SK-N-SH treated with all-trans-retinoic acid at 6 μM for 48 hours (cell line): ENCODE measurements at regions not wholly inside any gene's neighbourhood (a gene's known extent, or its start where the extent isn't known, plus 50 kb on each side); places are given as distances from the start of the nearest gene placed in this dataset.

Experiments
- BACH2 ChIP-seq: fragments of 250-450 bp; sonication (Bioruptor Pico); IDR thresholded peaks from 2 replicates; pipeline ENCODE4 v1.9.0; 2021; ENCODE audit warnings: mild to moderate bottlenecking, borderline replicate concordance
- ESRRG ChIP-seq: fragments of 250-450 bp; sonication (Bioruptor Pico); IDR thresholded peaks from 2 replicates; pipeline ENCODE4 v1.6.1; 2021; ENCODE audit warnings: mild to moderate bottlenecking
- ISL1 ChIP-seq: fragments of 250-450 bp; sonication (Bioruptor Pico); IDR thresholded peaks from 2 replicates; pipeline ENCODE4 v2.1.2; 2022; ENCODE audit warnings: mild to moderate bottlenecking, moderate library complexity
- PPARA ChIP-seq: fragments of 250-450 bp; sonication (Bioruptor Pico); IDR thresholded peaks from 2 replicates; pipeline ENCODE4 v1.5.0; 2020; ENCODE audit warnings: mild to moderate bottlenecking, borderline replicate concordance
- RARB ChIP-seq: fragments of 250-450 bp; sonication (Bioruptor Pico); IDR thresholded peaks from 2 replicates; pipeline ENCODE4 v1.8.0; 2021; ENCODE audit warnings: mild to moderate bottlenecking, moderate library complexity
- TOX ChIP-seq: fragments of 250-450 bp; sonication (Bioruptor Pico); IDR thresholded peaks from 2 replicates; pipeline ENCODE4 v1.8.0; 2021; ENCODE audit warnings: mild to moderate bottlenecking, moderate library complexity, borderline replicate concordance
- ZFP30 ChIP-seq: fragments of 450-650 bp; formaldehyde crosslinking; IDR thresholded peaks from 2 replicates; pipeline ENCODE4 v1.5.0; 2022; ENCODE audit warnings: mild to moderate bottlenecking, moderate library complexity
- ZNF70 ChIP-seq: fragments of 450-650 bp; formaldehyde crosslinking; IDR thresholded peaks from 2 replicates; pipeline ENCODE4 v1.5.0; 2020; ENCODE audit warnings: mild to moderate bottlenecking, moderate library complexity
- TF ChIP-seq, protein P1 (sequence below): fragments of 250-450 bp; sonication (Bioruptor Pico); IDR thresholded peaks from 2 replicates; pipeline ENCODE4 v1.8.0; 2021; ENCODE audit warnings: low read depth, mild to moderate bottlenecking, moderate library complexity, borderline replicate concordance
- TF ChIP-seq, protein P2 (sequence below): fragments of 250-450 bp; sonication (Bioruptor Pico); IDR thresholded peaks from 2 replicates; pipeline ENCODE4 v1.8.0; 2020; ENCODE audit warnings: mild to moderate bottlenecking, moderate library complexity, borderline replicate concordance
- TF ChIP-seq, protein P3 (sequence below): fragments of 250-450 bp; sonication (Bioruptor Pico); IDR thresholded peaks from 2 replicates; pipeline ENCODE4 v1.5.1; 2020; ENCODE audit warnings: low read depth, mild to moderate bottlenecking, moderate library complexity
- TF ChIP-seq, protein P4 (sequence below): fragments of 250-450 bp; sonication (Bioruptor Pico); IDR thresholded peaks from 2 replicates; pipeline ENCODE4 v1.5.0; 2020; ENCODE audit warnings: mild to moderate bottlenecking, moderate library complexity
- TF ChIP-seq, protein P5 (sequence below): fragments of 250-450 bp; sonication (Bioruptor Pico); IDR thresholded peaks from 2 replicates; pipeline ENCODE4 v1.5.1; 2021; ENCODE audit warnings: mild to moderate bottlenecking, moderate library complexity

DNA sequence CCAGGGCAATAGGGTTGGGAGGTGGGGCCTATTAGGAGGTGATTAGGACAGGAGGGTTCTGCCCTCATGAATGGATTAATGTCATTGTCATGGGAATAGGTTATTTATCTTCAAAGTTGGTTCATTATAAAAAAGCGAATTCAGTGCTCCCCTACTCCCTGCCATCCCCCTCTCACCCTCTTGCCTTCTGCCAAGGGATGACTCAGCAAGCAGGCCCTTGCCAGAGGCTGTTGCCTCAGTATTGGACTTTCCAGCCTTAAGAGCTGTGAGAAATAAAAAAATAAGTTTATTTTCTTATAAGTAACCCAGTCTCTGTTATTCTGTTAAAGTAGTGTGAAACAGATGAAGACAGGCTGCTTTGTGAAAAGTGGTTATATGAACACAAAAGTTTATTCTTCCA, 381.1 kb upstream of the ZFP64 start:
- TF ChIP-seq, protein P1, sequence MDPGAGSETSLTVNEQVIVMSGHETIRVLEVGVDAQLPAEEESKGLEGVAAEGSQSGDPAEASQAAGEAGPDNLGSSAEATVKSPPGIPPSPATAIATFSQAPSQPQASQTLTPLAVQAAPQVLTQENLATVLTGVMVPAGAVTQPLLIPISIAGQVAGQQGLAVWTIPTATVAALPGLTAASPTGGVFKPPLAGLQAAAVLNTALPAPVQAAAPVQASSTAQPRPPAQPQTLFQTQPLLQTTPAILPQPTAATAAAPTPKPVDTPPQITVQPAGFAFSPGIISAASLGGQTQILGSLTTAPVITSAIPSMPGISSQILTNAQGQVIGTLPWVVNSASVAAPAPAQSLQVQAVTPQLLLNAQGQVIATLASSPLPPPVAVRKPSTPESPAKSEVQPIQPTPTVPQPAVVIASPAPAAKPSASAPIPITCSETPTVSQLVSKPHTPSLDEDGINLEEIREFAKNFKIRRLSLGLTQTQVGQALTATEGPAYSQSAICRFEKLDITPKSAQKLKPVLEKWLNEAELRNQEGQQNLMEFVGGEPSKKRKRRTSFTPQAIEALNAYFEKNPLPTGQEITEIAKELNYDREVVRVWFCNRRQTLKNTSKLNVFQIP (CRISPR knock-in tag), result no peak
- TF ChIP-seq ESRRG (CRISPR knock-in tag), result no peak
- TF ChIP-seq, protein P2, sequence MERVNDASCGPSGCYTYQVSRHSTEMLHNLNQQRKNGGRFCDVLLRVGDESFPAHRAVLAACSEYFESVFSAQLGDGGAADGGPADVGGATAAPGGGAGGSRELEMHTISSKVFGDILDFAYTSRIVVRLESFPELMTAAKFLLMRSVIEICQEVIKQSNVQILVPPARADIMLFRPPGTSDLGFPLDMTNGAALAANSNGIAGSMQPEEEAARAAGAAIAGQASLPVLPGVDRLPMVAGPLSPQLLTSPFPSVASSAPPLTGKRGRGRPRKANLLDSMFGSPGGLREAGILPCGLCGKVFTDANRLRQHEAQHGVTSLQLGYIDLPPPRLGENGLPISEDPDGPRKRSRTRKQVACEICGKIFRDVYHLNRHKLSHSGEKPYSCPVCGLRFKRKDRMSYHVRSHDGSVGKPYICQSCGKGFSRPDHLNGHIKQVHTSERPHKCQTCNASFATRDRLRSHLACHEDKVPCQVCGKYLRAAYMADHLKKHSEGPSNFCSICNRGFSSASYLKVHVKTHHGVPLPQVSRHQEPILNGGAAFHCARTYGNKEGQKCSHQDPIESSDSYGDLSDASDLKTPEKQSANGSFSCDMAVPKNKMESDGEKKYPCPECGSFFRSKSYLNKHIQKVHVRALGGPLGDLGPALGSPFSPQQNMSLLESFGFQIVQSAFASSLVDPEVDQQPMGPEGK (CRISPR knock-in tag), result no peak
- no peak for TF ChIP-seq ZNF70 (CRISPR knock-in tag)
- TF ChIP-seq, protein P3, sequence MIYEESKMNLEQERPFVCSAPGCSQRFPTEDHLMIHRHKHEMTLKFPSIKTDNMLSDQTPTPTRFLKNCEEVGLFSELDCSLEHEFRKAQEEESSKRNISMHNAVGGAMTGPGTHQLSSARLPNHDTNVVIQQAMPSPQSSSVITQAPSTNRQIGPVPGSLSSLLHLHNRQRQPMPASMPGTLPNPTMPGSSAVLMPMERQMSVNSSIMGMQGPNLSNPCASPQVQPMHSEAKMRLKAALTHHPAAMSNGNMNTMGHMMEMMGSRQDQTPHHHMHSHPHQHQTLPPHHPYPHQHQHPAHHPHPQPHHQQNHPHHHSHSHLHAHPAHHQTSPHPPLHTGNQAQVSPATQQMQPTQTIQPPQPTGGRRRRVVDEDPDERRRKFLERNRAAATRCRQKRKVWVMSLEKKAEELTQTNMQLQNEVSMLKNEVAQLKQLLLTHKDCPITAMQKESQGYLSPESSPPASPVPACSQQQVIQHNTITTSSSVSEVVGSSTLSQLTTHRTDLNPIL (CRISPR knock-in tag), result no peak
- no peak for TF ChIP-seq BACH2 (CRISPR knock-in tag)
- TF ChIP-seq, protein P4, sequence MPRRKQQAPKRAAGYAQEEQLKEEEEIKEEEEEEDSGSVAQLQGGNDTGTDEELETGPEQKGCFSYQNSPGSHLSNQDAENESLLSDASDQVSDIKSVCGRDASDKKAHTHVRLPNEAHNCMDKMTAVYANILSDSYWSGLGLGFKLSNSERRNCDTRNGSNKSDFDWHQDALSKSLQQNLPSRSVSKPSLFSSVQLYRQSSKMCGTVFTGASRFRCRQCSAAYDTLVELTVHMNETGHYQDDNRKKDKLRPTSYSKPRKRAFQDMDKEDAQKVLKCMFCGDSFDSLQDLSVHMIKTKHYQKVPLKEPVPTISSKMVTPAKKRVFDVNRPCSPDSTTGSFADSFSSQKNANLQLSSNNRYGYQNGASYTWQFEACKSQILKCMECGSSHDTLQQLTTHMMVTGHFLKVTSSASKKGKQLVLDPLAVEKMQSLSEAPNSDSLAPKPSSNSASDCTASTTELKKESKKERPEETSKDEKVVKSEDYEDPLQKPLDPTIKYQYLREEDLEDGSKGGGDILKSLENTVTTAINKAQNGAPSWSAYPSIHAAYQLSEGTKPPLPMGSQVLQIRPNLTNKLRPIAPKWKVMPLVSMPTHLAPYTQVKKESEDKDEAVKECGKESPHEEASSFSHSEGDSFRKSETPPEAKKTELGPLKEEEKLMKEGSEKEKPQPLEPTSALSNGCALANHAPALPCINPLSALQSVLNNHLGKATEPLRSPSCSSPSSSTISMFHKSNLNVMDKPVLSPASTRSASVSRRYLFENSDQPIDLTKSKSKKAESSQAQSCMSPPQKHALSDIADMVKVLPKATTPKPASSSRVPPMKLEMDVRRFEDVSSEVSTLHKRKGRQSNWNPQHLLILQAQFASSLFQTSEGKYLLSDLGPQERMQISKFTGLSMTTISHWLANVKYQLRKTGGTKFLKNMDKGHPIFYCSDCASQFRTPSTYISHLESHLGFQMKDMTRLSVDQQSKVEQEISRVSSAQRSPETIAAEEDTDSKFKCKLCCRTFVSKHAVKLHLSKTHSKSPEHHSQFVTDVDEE, result no peak
- no peak for TF ChIP-seq ISL1
- TF ChIP-seq, protein P5, sequence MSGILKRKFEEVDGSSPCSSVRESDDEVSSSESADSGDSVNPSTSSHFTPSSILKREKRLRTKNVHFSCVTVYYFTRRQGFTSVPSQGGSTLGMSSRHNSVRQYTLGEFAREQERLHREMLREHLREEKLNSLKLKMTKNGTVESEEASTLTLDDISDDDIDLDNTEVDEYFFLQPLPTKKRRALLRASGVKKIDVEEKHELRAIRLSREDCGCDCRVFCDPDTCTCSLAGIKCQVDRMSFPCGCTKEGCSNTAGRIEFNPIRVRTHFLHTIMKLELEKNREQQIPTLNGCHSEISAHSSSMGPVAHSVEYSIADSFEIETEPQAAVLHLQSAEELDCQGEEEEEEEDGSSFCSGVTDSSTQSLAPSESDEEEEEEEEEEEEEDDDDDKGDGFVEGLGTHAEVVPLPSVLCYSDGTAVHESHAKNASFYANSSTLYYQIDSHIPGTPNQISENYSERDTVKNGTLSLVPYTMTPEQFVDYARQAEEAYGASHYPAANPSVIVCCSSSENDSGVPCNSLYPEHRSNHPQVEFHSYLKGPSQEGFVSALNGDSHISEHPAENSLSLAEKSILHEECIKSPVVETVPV (CRISPR knock-in tag), result no peak
- TF ChIP-seq RARB, result no peak
- no peak for TF ChIP-seq ZFP30 (CRISPR knock-in tag)
- no peak for TF ChIP-seq PPARA (CRISPR knock-in tag)
- no peak for TF ChIP-seq TOX (CRISPR knock-in tag)
